ENCODE measurements at regions not wholly inside any gene's neighbourhood (a gene's known extent, or its start where the extent isn't known, plus 50 kb on each side); places are given as distances from the start of the nearest gene placed in this dataset.

DNA sequence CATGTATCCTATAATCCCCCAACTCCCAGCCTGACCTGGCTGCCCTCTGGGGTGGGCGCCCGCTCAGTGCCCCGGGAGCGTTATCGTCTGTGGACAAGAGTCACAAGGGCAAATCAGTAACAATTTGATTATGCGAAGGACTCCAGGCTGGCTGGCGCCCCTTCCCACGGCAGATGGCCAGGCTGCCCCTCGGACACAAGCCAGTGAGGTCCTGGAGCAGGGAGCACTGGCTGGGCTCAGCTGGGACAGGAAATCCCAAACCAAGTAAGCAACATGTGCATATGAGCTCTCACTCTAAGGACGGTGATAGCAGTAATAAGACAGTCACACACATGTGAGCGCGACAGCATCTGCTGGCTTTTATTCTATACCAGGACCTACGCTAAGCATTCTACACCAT is 59.3 kb upstream of the FAM222A start:
- Histone ChIP-seq H3K27ac (no peak overlapping the region), H3K36me3 (no peaks in the 10 kb centered on the region), H3K9me3 (ENCODE audit: severe bottlenecking) (no peaks in the 10 kb centered on the region), H3K27me3 (ENCODE audit: insufficient read depth, low read depth, severe bottlenecking) (no peaks in the 10 kb centered on the region), H3K4me3 (ENCODE audit: low read depth, low read length) (no peak overlapping the region)
- no peak for TF ChIP-seq CTCF (IDR thresholded peaks at IDR 0.05; ENCODE audit: low read depth, low read length)
- DNase-seq = no peak

- Histone ChIP-seq H3K36me3 (no peaks in the 10 kb centered on the region), H3K27ac (no peak overlapping the region), H3K9me3 (ENCODE audit: severe bottlenecking) (no peaks in the 10 kb centered on the region), H3K4me3 (ENCODE audit: low read depth, low read length) (no peak overlapping the region), H3K27me3 (ENCODE audit: insufficient read depth, low read depth, severe bottlenecking) (no peaks in the 10 kb centered on the region)
- no peak for TF ChIP-seq CTCF (IDR thresholded peaks at IDR 0.05; ENCODE audit: low read depth, low read length)
- no peak for DNase-seq
Measured at GRCh38 chr12:109655578-109655977, 58.0 kb upstream of the FAM222A start.

DNA sequence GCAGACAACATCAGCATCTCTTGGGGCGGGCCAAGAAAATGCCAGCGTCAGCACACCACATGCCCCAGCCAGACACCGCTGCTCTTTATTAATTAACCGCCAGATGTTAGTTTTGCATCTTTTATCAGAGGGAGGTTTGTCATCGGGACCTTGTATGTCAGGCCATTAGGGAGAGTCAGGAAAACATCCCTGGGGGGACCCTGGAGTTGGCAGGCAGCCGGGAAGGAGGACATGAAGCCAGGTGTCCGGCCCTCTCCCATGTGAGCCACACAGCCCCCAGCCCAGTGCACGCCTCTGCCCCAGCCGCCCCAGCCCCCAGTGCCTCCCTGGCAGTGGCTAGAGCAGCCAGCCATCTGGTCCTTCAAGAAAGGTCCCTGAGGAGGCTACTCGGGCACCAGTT is 56.9 kb upstream of the FAM222A start:
- Histone ChIP-seq H3K27ac (no peak overlapping the region; the same call in 1 of the 2 replicates), H3K4me3 (ENCODE audit: low read depth, low read length) (no peak overlapping the region), H3K27me3 (ENCODE audit: insufficient read depth, low read depth, severe bottlenecking) (no peaks in the 10 kb centered on the region), H3K9me3 (ENCODE audit: severe bottlenecking) (no peaks in the 10 kb centered on the region), H3K36me3 (no peaks in the 10 kb centered on the region)
- TF ChIP-seq CTCF (IDR thresholded peaks at IDR 0.05; ENCODE audit: low read depth, low read length) = no peak
- DNase-seq = no peak

DNA sequence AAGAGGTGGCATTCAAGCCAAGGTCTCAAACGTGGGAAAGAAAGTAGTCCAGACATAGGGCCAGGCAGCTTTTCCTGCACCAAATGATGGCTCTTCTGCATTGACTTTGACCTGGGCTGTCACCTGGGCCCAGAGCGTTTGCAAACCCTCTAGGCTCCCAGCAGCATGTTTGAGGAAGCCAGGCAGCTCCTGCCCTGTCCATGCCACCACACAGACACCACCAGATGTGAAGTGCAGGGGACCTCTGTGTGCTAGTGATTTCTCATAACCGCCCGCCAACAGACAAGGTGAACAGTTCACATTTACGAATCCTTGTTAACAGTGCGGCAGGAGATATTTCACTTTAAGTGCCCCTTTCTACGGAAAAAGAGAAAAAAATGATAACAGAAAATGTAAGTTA is 49.8 kb upstream of the FAM222A start:
- no peak for DNase-seq
- Histone ChIP-seq H3K4me3 (ENCODE audit: low read depth, low read length) (no peak overlapping the region), H3K36me3 (no peaks in the 10 kb centered on the region), H3K9me3 (ENCODE audit: severe bottlenecking) (no peaks in the 10 kb centered on the region), H3K27ac (no peak overlapping the region), H3K27me3 (ENCODE audit: insufficient read depth, low read depth, severe bottlenecking) (no peaks in the 10 kb centered on the region)
- TF ChIP-seq CTCF (IDR thresholded peaks at IDR 0.05; ENCODE audit: low read depth, low read length) = no peak
